ENCODE measurements at regions not wholly inside any gene's neighbourhood (a gene's known extent, or its start where the extent isn't known, plus 50 kb on each side); places are given as distances from the start of the nearest gene placed in this dataset.

DNA sequence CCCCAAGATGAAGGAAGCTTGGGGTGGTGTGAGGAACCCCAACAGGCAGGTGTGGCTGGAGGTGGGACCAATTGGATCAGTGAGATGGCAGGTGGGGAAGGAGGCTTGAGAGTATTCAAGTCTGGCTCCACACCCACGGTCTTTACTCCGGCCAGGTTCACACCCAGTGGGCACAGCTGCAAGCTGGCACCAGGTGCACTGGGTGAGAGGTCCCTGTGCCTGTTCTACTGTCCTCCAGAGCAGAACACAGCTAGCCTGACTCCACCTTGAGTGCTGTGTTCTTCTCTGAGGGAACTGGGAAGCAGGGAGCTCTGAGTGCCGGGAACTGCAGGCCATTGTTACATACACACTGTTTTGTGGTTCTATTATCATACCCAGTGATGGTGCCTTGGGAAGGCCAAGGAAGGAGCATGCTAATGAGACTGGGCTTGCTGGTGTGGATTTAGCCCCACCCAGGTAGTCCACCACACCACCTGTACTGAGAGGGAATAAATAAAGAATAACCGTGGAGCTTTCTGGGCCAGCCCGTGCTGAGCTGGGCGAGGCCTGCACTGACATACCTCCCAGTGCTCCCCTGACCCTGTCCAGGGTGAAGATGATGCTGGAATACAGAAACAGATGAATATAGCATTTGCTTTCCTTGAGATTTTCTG is 93.4 kb downstream of the ABHD5 start:
- H3K4me1 Mint-ChIP-seq (ENCODE audit: low read depth): no peaks in the 10 kb centered on the region
- peaks cover under 1% of the 10 kb centered on the region for H3K36me3 Mint-ChIP-seq
- no peaks in the 10 kb centered on the region for H3K9me3 Mint-ChIP-seq (ENCODE audit: low read depth)
- no peak overlapping the region for H3K27ac Mint-ChIP-seq
- no peak overlapping the region for H3K4me3 Mint-ChIP-seq
- no peaks in the 10 kb centered on the region for H3K27me3 Mint-ChIP-seq

DNA sequence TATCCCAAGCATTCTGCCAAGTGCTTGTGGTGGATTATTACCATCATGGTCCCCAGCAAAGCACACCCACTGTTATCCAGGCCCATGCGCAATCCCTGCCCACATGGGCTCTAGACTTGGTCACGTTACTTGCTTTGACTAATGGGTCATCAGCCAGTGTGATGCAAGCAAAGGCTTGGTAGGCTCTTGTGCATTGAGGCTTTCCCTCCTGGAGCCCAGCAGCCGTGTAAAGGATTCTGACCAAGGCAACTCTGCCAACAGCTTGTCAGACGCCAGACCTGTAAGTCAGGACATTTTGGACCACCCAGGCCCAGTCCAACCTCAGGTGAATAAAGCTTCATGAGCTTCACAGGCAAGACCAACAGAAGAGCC is 93.9 kb downstream of the ABHD5 start:
- no peaks in the 10 kb centered on the region for H3K36me3 Mint-ChIP-seq
- H3K27ac Mint-ChIP-seq: no peak overlapping the region
- no peaks in the 10 kb centered on the region for H3K27me3 Mint-ChIP-seq
- H3K4me1 Mint-ChIP-seq (ENCODE audit: low read depth): no peaks in the 10 kb centered on the region
- H3K4me3 Mint-ChIP-seq: no peak overlapping the region
- H3K9me3 Mint-ChIP-seq (ENCODE audit: low read depth): no peaks in the 10 kb centered on the region

DNA sequence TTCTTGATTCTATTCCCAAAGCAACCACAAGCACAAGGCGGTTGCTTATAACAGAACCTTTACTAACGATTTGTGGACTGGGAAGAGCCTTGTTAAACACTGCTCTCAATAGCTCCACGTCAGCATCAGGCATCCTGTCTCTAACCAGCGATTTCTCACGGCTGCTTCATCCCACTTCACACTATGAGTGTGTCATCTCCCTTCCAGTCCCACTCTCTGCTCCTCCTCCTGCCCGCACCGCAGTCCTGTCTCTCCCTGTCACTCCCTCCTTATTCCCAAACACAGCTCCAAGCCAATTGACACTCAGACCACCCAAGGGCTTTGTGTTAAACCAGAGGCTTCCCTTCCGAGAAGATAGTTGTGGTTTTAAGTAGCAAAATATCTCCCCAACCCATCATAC is 94.8 kb downstream of the ABHD5 start:
- no peak overlapping the region for H3K27ac Mint-ChIP-seq
- H3K9me3 Mint-ChIP-seq (ENCODE audit: low read depth): no peaks in the 10 kb centered on the region
- H3K27me3 Mint-ChIP-seq: peaks cover 3% of the 10 kb centered on the region
- H3K36me3 Mint-ChIP-seq: no peaks in the 10 kb centered on the region
- H3K4me3 Mint-ChIP-seq: no peak overlapping the region
- no peaks in the 10 kb centered on the region for H3K4me1 Mint-ChIP-seq (ENCODE audit: low read depth)

DNA sequence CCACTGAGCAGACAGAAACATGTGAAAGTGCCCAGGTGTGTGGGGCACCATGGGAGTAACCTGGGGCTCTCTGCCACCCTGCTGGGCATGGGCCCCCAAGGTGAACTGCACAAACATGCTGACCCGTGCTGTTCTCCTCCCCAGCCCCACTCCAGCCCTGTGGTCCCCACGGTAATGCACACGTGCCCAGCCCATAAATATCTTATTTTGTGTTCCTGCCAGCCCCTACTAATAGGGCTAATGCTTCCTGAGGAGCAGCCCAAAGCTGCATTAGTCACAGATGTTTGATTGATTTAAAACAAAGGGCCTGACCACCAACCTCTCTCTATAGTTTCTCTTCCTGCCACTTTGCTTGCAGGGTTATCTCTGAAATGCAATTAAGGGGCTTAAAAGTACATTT is 95.4 kb downstream of the ABHD5 start:
- no peaks in the 10 kb centered on the region for H3K36me3 Mint-ChIP-seq
- no peaks in the 10 kb centered on the region for H3K9me3 Mint-ChIP-seq (ENCODE audit: low read depth)
- no peak overlapping the region for H3K4me3 Mint-ChIP-seq
- peaks cover 3% of the 10 kb centered on the region for H3K27me3 Mint-ChIP-seq
- H3K4me1 Mint-ChIP-seq (ENCODE audit: low read depth): no peaks in the 10 kb centered on the region
- no peak overlapping the region for H3K27ac Mint-ChIP-seq

DNA sequence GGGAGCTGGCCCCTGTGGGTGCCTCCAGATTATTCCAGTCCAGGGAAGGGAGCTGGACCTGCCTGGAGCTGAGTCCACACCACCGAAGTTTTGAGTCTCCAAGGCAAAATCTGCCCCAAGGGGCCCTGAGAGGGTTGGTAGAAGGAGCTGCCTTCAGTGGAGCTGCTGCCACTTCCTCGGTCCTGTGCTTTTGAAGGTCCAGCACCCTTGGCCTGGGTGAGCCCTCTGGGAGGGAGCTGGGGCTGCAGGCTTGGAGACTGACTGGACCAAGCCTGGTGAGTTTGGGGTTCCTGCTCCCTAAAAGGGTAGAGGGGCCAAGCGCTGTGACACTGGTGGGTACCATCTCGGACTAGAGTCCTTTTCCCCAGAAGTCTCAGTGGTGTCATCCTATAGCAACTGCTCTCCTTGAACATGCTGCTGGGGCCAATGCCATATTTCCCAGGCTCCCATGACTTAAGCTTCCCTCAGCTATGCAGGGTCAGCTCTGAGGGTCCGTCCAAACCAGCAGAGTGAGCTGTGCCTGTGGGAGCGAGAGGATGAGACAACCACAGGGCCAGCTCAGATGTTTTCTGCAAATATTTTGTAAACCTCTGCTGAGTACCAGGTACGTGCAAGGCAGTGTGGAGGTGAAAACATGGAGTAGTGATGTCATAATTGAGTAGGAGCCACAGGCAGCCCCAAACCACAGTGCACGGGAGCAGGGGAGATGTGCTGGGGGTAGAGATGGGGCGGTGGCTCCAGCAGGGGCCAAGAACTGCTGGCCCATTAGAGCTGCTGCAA is 96.0 kb downstream of the ABHD5 start:
- no peak overlapping the region for H3K4me3 Mint-ChIP-seq
- no peaks in the 10 kb centered on the region for H3K4me1 Mint-ChIP-seq (ENCODE audit: low read depth)
- peaks cover 9% of the 10 kb centered on the region for H3K27me3 Mint-ChIP-seq
- no peaks in the 10 kb centered on the region for H3K36me3 Mint-ChIP-seq
- no peak overlapping the region for H3K27ac Mint-ChIP-seq
- no peaks in the 10 kb centered on the region for H3K9me3 Mint-ChIP-seq (ENCODE audit: low read depth)

DNA sequence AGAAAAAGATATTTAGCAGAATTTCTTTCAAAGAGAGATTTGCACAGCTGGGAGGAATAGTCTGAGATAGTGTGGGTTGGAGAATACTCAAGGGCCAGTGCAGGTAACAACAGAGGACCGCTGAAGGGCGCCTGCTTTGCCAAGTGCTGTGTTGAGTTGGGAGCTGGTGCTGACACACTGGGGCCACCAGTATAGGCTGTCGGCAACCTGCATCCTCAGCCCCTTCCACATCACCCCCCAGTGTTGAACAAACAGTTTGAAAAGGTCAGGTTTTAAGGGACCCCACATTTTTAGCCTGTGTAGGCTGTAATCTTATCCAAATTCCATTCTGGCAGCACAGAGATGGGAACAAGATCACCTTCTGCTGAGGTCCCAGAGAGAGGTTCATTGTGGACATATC is 96.6 kb downstream of the ABHD5 start:
- Mint-ChIP-seq H3K9me3 (ENCODE audit: low read depth) (no peaks in the 10 kb centered on the region), H3K36me3 (no peaks in the 10 kb centered on the region), H3K4me1 (ENCODE audit: low read depth) (no peaks in the 10 kb centered on the region), H3K4me3 (no peak overlapping the region), H3K27ac (no peak overlapping the region), H3K27me3 (peaks cover 11% of the 10 kb centered on the region)

DNA sequence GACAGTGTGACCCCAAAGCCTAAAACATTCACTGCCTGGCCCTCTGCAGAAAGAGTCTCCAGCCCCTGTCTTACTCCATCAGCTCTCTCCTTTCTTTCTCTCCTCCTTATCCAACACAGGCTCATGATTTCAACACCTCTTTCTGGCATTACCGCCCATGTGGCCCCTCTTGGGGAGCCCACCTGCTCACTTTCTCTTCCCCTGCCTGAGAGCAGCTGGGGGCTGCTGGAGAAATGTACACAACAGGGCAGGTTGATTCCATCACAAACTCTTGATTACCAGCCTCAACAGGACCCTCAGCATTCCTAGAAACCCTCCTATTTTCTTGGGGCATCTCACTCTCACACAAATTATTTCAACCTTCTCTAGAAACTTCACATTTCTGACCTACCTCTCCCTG is 98.3 kb downstream of the ABHD5 start:
- Mint-ChIP-seq H3K27me3 (peaks cover 11% of the 10 kb centered on the region), H3K27ac (no peak overlapping the region), H3K9me3 (ENCODE audit: low read depth) (no peaks in the 10 kb centered on the region), H3K4me3 (no peak overlapping the region), H3K4me1 (ENCODE audit: low read depth) (no peaks in the 10 kb centered on the region), H3K36me3 (no peaks in the 10 kb centered on the region)

DNA sequence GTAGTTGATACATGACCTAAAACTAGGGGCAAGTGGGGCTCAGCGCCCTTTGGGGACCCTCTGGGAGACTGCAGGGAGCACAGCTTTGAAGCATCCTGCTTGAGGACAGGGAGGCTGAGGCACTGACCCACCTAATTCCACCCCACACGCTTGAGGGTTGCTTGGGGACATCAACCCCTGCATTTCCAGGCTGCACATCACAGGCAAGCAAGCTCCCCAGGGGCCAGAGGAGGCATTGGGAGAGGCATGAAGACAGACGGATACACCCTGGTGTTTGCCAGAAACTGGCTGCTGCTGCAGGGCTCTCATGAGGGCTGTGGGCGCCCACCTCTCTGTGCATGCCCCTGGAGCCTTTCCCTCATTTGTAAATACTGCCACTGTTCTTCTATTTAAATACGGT is 99.3 kb downstream of the ABHD5 start:
- Mint-ChIP-seq H3K4me3 (no peak overlapping the region), H3K27me3 (peaks cover 11% of the 10 kb centered on the region)

DNA sequence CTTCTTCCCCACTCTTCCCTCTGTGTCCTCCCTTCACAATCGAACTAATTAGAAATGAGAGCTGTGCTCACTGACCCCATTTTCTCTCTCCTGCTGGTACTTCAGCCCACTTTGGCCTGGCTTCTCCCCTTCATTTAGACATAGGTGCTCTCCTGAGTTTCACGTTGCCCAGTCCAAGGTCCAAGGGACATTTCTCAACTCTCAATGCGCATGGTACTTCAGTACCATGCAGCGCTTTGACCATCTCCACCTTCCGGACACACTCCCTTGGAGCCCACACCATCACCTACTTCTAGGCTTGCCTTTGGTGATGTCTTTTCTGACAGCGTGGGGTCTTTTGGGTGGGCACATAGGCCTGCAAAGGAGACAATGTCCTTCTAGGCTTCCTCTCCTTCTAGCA is 99.7 kb downstream of the ABHD5 start:
- Mint-ChIP-seq H3K27me3 (peaks cover 11% of the 10 kb centered on the region), H3K4me1 (ENCODE audit: low read depth) (no peaks in the 10 kb centered on the region), H3K27ac (no peak overlapping the region), H3K9me3 (ENCODE audit: low read depth) (no peaks in the 10 kb centered on the region), H3K4me3 (no peak overlapping the region), H3K36me3 (no peaks in the 10 kb centered on the region)

More for the DNA sequence above, 99.3 kb downstream of the ABHD5 start:
- H3K9me3 Mint-ChIP-seq (ENCODE audit: low read depth): no peaks in the 10 kb centered on the region
- H3K4me1 Mint-ChIP-seq (ENCODE audit: low read depth): no peaks in the 10 kb centered on the region
- no peak overlapping the region for H3K27ac Mint-ChIP-seq
- no peaks in the 10 kb centered on the region for H3K36me3 Mint-ChIP-seq

DNA sequence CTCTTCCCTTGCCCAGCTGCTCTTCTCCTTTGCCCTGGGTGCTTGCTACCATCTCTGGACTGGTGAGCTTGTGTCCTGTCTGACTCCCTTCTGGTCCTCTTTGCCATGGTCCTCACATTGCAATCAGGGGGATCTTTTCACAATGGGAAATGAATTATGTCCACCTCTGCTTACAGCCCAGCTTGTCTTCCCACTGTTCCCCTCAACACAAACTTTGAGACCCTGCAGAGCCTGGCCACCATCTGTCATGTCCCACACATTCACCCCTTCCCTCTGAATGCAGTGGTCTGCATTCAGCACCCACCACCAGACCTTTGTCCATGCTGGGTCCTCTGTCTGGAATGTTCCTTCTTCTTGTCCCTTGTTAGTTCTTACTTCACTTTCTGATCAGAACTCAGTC is 100.5 kb downstream of the ABHD5 start:
- peaks cover 16% of the 10 kb centered on the region for H3K27me3 Mint-ChIP-seq

DNA sequence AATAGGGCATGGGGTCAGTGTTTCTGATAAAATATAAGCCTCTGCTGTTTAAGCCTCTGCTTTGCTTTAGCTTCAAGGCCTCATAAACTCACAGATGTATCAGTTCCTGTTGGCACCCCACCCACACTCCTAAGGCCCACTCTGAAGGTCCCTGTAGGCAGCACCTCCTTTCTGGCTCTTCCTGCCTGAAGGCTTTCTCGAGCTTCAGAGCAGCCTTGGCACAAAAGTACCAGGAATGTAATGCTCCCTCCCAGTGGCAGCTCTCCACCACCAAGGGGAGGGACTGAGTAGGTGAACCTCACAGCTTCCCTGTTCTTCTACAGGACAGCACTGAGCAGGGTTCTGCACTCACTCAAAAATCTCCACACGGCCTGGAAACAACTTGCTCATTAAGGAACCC is 102.2 kb downstream of the ABHD5 start:
- H3K4me3 Mint-ChIP-seq: no peak overlapping the region
- no peaks in the 10 kb centered on the region for H3K36me3 Mint-ChIP-seq
- H3K9me3 Mint-ChIP-seq (ENCODE audit: low read depth): no peaks in the 10 kb centered on the region
- H3K27ac Mint-ChIP-seq: no peak overlapping the region
- peaks cover 16% of the 10 kb centered on the region for H3K27me3 Mint-ChIP-seq
- H3K4me1 Mint-ChIP-seq (ENCODE audit: low read depth): no peaks in the 10 kb centered on the region

More for the DNA sequence above, 100.5 kb downstream of the ABHD5 start:
- no peak overlapping the region for H3K27ac Mint-ChIP-seq
- H3K9me3 Mint-ChIP-seq (ENCODE audit: low read depth): no peaks in the 10 kb centered on the region
- no peaks in the 10 kb centered on the region for H3K36me3 Mint-ChIP-seq
- H3K4me1 Mint-ChIP-seq (ENCODE audit: low read depth): no peaks in the 10 kb centered on the region
- H3K4me3 Mint-ChIP-seq: no peak overlapping the region

DNA sequence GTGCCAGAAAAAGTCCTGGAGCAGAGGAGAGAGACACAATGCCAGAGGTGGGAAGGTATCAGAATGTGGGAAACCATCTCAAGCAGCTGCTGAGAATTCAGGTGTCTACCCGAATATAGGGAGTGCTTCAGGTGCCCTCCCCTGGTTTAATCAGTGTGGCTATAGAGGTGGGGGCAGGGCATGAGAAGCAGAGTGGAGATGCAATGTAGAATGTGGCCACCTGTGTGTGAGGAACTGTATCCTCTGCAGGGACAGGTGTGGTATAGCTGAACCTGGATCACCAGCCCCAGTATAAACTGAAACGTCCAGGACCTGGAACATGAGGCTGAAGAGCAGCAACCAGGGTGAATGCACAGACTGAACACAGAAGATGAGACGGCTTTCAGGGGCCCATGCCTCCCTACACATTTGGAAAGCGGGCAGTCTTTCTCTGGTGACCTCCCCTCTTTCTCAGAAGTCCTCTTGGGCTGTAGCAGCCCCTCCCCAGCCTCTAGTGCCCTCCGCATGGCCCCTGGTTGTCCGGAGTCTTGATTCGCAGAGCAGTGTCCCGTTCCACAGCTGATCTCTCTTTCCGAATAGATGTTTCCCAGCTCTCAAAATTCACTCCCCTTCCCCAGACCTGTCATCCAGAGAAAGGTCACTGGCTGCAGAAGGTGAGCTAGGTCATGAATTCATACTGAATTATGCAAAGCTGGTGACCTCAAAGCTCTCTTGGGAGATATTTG is 103.1 kb downstream of the ABHD5 start:
- no peaks in the 10 kb centered on the region for H3K4me1 Mint-ChIP-seq (ENCODE audit: low read depth)
- H3K9me3 Mint-ChIP-seq (ENCODE audit: low read depth): no peaks in the 10 kb centered on the region
- peaks cover 17% of the 10 kb centered on the region for H3K27me3 Mint-ChIP-seq
- no peaks in the 10 kb centered on the region for H3K36me3 Mint-ChIP-seq
- no peak overlapping the region for H3K4me3 Mint-ChIP-seq
- no peak overlapping the region for H3K27ac Mint-ChIP-seq

DNA sequence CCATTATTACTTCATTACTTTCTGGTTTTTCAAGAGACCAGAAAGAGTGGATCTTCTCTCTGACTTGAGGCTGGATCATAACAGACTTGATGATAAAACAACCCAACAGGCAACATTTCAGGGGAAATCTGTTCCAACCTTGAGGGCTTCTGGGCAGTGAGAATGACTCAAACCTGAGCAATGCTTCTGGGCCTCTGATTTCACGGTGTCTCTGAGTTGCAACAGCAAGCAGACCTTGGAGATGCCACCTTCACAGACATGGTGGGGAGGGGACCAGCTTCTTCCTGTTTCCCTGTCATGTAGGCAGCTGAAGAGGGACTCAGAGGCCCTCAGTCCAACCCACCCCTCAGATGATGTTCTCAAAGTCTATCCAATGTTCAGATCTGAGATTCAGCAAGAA is 104.0 kb downstream of the ABHD5 start:
- Mint-ChIP-seq H3K27me3 (peaks cover 17% of the 10 kb centered on the region), H3K4me1 (ENCODE audit: low read depth) (no peaks in the 10 kb centered on the region), H3K4me3 (no peak overlapping the region), H3K36me3 (no peaks in the 10 kb centered on the region), H3K9me3 (ENCODE audit: low read depth) (no peaks in the 10 kb centered on the region), H3K27ac (no peak overlapping the region)

DNA sequence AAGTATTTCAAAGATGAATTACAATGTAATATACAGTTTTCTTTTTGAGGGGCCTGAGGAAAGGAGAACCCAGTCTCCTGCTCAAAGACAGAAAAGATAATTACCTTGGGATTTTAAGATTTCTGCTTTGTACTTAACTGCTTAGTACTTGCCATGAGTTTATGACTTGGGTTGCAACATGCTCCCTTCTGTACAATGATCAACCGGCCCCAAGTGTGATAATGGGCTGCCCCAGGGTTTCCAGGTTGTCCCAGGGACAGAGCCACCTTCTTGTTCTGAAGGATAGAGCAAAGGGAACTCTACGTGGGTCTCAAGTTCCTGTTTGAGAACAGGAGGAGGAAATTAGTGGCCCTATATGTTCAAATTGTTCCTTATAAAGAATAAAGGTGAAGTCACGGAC is 104.8 kb downstream of the ABHD5 start:
- H3K9me3 Mint-ChIP-seq (ENCODE audit: low read depth): peaks cover 4% of the 10 kb centered on the region
- no peak overlapping the region for H3K4me3 Mint-ChIP-seq
- H3K36me3 Mint-ChIP-seq: no peaks in the 10 kb centered on the region
- no peaks in the 10 kb centered on the region for H3K4me1 Mint-ChIP-seq (ENCODE audit: low read depth)
- no peak overlapping the region for H3K27ac Mint-ChIP-seq
- H3K27me3 Mint-ChIP-seq: peaks cover 17% of the 10 kb centered on the region

DNA sequence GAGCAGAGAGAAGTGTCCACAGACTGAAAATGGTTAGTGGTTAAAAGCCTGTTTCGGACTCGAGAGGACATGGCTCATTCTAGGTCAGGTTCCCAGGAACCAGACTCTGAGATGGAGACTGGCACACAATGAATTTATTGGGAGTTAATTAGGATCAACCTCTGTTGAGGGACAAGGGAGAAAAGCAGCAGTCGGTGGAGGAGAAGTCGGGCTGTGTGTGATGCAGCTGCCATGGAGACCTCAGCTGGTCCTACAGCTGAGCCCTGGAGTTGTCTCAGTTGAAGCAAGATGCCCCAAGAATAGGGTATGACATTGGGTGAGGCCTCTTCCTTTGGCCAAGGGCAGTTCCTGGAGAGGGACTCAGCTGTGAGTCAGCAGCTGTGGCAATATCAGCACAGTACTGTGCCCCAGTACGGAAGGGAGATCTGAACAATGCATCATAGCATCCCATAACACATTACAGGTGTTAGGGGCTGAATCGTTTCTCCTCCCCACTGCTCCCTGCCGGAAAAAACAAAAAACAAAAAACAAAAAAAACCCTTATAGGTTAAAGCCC is 105.4 kb downstream of the ABHD5 start:
- Mint-ChIP-seq H3K27ac (no peak overlapping the region), H3K4me1 (ENCODE audit: low read depth) (no peaks in the 10 kb centered on the region), H3K4me3 (no peak overlapping the region), H3K36me3 (no peaks in the 10 kb centered on the region), H3K9me3 (ENCODE audit: low read depth) (peaks cover 4% of the 10 kb centered on the region), H3K27me3 (peaks cover 17% of the 10 kb centered on the region)
